ENCODE measurements at regions not wholly inside any gene's neighbourhood (a gene's known extent, or its start where the extent isn't known, plus 50 kb on each side); places are given as distances from the start of the nearest gene placed in this dataset.

GRCh38 chr2:12809526-12809925 lies 92.8 kb downstream of the TRIB2 start:
- WGBS, 2 donors (ENCODE audit: low coverage in 1 of 2) = 72% methylated on average over 4 of the region's 4 CpGs; no CpG with 5 or more reads in 1 of the 2 donors
- in situ Hi-C loops (cut with MboI; ENCODE audit: low pct_ligation_motif_present in 1 of 4, low pct_unique_long_range_greater_than_20kb in 1 of 4, low sequenced_read_pairs in 3 of 4) (no loop called here), intact Hi-C loops (cut with DNase I; ENCODE audit: low total_unique reads) (no loop called here)
- Histone ChIP-seq H3K4me3 (no peak overlapping the region), H3K27ac (no peak overlapping the region), H3K27me3 (no peaks in the 10 kb centered on the region), H3K4me1 (no peaks in the 10 kb centered on the region), H3K36me3 (no peaks in the 10 kb centered on the region), H3K9me3 (no peaks in the 10 kb centered on the region)
- TF ChIP-seq POLR2AphosphoS5 (IDR thresholded peaks at IDR 0.05) = no peak
- TF ChIP-seq, protein P1, sequence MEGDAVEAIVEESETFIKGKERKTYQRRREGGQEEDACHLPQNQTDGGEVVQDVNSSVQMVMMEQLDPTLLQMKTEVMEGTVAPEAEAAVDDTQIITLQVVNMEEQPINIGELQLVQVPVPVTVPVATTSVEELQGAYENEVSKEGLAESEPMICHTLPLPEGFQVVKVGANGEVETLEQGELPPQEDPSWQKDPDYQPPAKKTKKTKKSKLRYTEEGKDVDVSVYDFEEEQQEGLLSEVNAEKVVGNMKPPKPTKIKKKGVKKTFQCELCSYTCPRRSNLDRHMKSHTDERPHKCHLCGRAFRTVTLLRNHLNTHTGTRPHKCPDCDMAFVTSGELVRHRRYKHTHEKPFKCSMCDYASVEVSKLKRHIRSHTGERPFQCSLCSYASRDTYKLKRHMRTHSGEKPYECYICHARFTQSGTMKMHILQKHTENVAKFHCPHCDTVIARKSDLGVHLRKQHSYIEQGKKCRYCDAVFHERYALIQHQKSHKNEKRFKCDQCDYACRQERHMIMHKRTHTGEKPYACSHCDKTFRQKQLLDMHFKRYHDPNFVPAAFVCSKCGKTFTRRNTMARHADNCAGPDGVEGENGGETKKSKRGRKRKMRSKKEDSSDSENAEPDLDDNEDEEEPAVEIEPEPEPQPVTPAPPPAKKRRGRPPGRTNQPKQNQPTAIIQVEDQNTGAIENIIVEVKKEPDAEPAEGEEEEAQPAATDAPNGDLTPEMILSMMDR (IDR thresholded peaks at IDR 0.05) = no peak
- TF ChIP-seq EP300 (IDR thresholded peaks at IDR 0.05; ENCODE audit: low read depth) = no peak
- no peak for TF ChIP-seq POLR2A (IDR thresholded peaks at IDR 0.05)
- no peak for DNase-seq

DNA sequence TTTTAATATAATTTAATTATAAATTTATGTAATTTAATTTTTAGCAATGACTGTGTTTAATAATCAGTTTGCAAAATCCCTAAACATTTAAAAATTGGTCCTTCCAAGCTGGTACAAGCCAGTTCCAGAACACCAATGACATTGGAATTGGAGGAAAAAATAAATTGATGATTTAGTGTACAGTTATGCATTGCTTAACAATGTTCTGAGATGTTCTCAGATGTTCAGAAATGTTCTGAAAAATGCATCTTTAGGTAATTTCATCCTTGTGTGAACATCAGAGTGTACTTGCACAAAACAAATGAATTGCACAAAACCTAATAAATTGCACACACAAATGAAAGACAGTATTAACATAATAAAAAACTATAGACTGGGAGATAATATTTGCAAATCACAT lies 95.2 kb downstream of the TRIB2 start:
- no peak for TF ChIP-seq POLR2AphosphoS5 (IDR thresholded peaks at IDR 0.05)
- no peak for TF ChIP-seq POLR2A (IDR thresholded peaks at IDR 0.05)
- TF ChIP-seq, protein P1 (IDR thresholded peaks at IDR 0.05) = no peak
- TF ChIP-seq EP300 (IDR thresholded peaks at IDR 0.05; ENCODE audit: low read depth) = no peak
- no peak for DNase-seq
- no peak overlapping the region for H3K4me3 ChIP-seq

GRCh38 chr2:12813166-12813565 lies 96.4 kb downstream of the TRIB2 start:
- in situ Hi-C loops (cut with MboI; ENCODE audit: low pct_ligation_motif_present in 1 of 4, low pct_unique_long_range_greater_than_20kb in 1 of 4, low sequenced_read_pairs in 3 of 4) (no loop called here), intact Hi-C loops (cut with DNase I; ENCODE audit: low total_unique reads) (no loop called here)
- Histone ChIP-seq H3K4me3 (no peak overlapping the region), H3K36me3 (no peaks in the 10 kb centered on the region), H3K4me1 (no peaks in the 10 kb centered on the region), H3K9me3 (no peaks in the 10 kb centered on the region), H3K27ac (no peak overlapping the region), H3K27me3 (no peaks in the 10 kb centered on the region)
- TF ChIP-seq POLR2A (IDR thresholded peaks at IDR 0.05) = no peak
- TF ChIP-seq, protein P1 (IDR thresholded peaks at IDR 0.05) = no peak
- no peak for TF ChIP-seq EP300 (IDR thresholded peaks at IDR 0.05; ENCODE audit: low read depth)
- no peak for TF ChIP-seq POLR2AphosphoS5 (IDR thresholded peaks at IDR 0.05)
- no peak for DNase-seq

More for the DNA sequence above, 95.2 kb downstream of the TRIB2 start:
- no peaks in the 10 kb centered on the region for H3K27me3 ChIP-seq
- no peaks in the 10 kb centered on the region for H3K4me1 ChIP-seq
- H3K27ac ChIP-seq = no peak overlapping the region
- H3K9me3 ChIP-seq = no peaks in the 10 kb centered on the region
- in situ Hi-C loops (cut with MboI; ENCODE audit: low pct_ligation_motif_present in 1 of 4, low pct_unique_long_range_greater_than_20kb in 1 of 4, low sequenced_read_pairs in 3 of 4) = no loop called here
- intact Hi-C loops (cut with DNase I; ENCODE audit: low total_unique reads) = no loop called here
- no peaks in the 10 kb centered on the region for H3K36me3 ChIP-seq

DNA sequence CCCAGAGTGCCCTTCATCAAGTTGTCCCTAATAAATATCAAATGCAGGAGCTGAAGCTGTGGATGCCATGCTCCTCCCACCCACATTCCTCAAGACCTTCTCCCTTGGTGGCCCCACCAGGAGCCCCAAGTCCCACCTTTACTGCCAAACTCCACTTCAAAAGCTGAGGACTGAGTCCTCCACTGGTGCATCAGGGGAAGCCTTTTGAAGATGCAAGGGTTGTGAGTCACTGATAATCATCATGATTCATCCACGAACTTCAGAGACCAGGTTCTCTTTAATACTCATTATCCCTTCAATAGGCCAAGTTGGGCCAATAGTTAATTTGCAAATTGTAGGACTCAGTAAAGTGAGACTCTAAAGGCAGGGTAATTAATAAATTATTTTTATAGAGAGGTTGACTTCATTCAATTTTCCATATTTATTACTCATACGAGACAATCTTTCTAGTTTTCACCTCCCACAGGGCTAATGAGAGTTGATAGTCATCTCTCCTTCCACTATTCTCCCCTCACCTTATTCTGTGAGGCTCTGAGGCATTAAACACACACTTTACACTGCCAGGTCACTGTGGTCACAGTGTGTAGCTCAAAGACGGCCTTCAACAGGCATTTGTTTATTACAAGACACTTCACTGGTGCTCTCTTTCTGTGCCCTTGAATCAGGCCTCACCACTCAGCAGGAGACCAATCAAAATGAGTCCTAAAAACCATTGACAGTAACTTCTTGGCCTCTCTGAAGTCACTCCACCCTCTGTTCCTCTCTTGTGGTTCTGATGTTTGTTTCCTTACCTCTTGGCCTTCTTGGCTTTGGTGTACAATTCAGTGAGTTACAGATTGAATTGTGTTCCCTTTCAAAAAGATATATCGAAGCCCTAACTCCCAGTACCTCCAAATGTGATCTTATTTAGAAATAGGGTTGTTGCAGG lies 99.9 kb downstream of the TRIB2 start:
- intact Hi-C loops (cut with DNase I; ENCODE audit: low total_unique reads) = no loop called here

More for the DNA sequence above, 99.9 kb downstream of the TRIB2 start:
- H3K36me3 ChIP-seq = no peaks in the 10 kb centered on the region
- peaks cover 0 to 11% (median 5%) of the 10 kb centered on the region in 4 donors for H3K4me1 ChIP-seq
- DNase-seq = no peak
- no peak for TF ChIP-seq EP300 (IDR thresholded peaks at IDR 0.05; ENCODE audit: low read depth)
- TF ChIP-seq POLR2AphosphoS5 (IDR thresholded peaks at IDR 0.05) = no peak
- TF ChIP-seq, protein P1 (IDR thresholded peaks at IDR 0.05) = no peak
- TF ChIP-seq POLR2A (IDR thresholded peaks at IDR 0.05) = no peak
- no peaks in the 10 kb centered on the region for H3K9me3 ChIP-seq
- 61 to 83% methylated on average over 4 of the region's 4 CpGs for WGBS, 2 donors (ENCODE audit: low coverage in 1 of 2)
- no peak overlapping the region for H3K4me3 ChIP-seq
- no peak overlapping the region for H3K27ac ChIP-seq
- in situ Hi-C loops (cut with MboI; ENCODE audit: low pct_ligation_motif_present in 1 of 4, low pct_unique_long_range_greater_than_20kb in 1 of 4, low sequenced_read_pairs in 3 of 4) = no loop called here
- no peaks in the 10 kb centered on the region for H3K27me3 ChIP-seq
